GM23248 (cell line): ENCODE measurements at regions not wholly inside any gene's neighbourhood (a gene's known extent, or its start where the extent isn't known, plus 50 kb on each side); places are given as distances from the start of the nearest gene placed in this dataset.

Source experiments
- DNase-seq: peaks from one replicate; pipeline ENCODE4 v3.0.0-alpha.2; 2015
- H2AFZ ChIP-seq: fragments of 200-600 bp; sonication (generic); 2 replicates; pipeline ENCODE4 v1.6.1; 2016; ENCODE audit warnings: antibody characterized with exemption
- H3F3A ChIP-seq: fragments of 200-600 bp; sonication (generic); 2 replicates; pipeline ENCODE4 v1.6.1; 2016; ENCODE audit warnings: mild to moderate bottlenecking, antibody characterized with exemption, mixed run types; ENCODE audit not compliant: insufficient read depth
- H3K27ac ChIP-seq: fragments of 200-600 bp; sonication (generic); 2 replicates; pipeline ENCODE4 v1.5.1; 2016; ENCODE audit warnings: mild to moderate bottlenecking
- H3K27me3 ChIP-seq: fragments of 200-600 bp; sonication (generic); replicated peaks from 2 replicates; pipeline ENCODE4 v1.6.1; 2016; ENCODE audit warnings: mild to moderate bottlenecking; ENCODE audit not compliant: insufficient read depth
- H3K36me3 ChIP-seq: fragments of 200-600 bp; sonication (generic); 2 replicates; pipeline ENCODE4 v1.6.1; 2016; ENCODE audit warnings: low read depth, mild to moderate bottlenecking
- H3K4me1 ChIP-seq: fragments of 200-600 bp; sonication (generic); 2 replicates; pipeline ENCODE4 v1.6.1; 2016; ENCODE audit warnings: mild to moderate bottlenecking; ENCODE audit not compliant: insufficient read depth
- H3K4me2 ChIP-seq: fragments of 200-600 bp; sonication (generic); one replicate; pipeline ENCODE4 v1.6.1; 2016; ENCODE audit warnings: mild to moderate bottlenecking; ENCODE audit not compliant: unreplicated experiment
- H3K4me3 ChIP-seq: fragments of 200-600 bp; sonication (generic); 2 replicates; pipeline ENCODE4 v1.5.1; 2016; ENCODE audit warnings: mild to moderate bottlenecking
- H3K79me2 ChIP-seq: fragments of 200-600 bp; sonication (generic); 2 replicates; pipeline ENCODE4 v1.6.1; 2016; ENCODE audit warnings: mild to moderate bottlenecking; ENCODE audit not compliant: insufficient read depth
- H3K9ac ChIP-seq: fragments of 200-600 bp; sonication (generic); 2 replicates; pipeline ENCODE4 v1.6.1; 2016; ENCODE audit warnings: mild to moderate bottlenecking
- H3K9me2 ChIP-seq: fragments of 200-600 bp; sonication (generic); 2 replicates; pipeline ENCODE4 v1.6.1; 2016; ENCODE audit warnings: mixed run types, mild to moderate bottlenecking, moderate library complexity; ENCODE audit not compliant: insufficient read depth
- H3K9me3 ChIP-seq: fragments of 200-600 bp; sonication (generic); one replicate; pipeline ENCODE4 v1.6.1; 2017; ENCODE audit warnings: low read depth
- H4K20me1 ChIP-seq: fragments of 200-600 bp; sonication (generic); 2 replicates; pipeline ENCODE4 v1.6.0; 2016; ENCODE audit not compliant: insufficient read depth
- EZH2 ChIP-seq: fragments of 200-600 bp; sonication (generic); IDR thresholded peaks from 2 replicates; pipeline ENCODE4 v1.6.1; 2018; ENCODE audit warnings: antibody characterized with exemption, mild to moderate bottlenecking; ENCODE audit not compliant: insufficient read depth, poor library complexity, severe bottlenecking
- EZH2phosphoT487 ChIP-seq: fragments of 200-600 bp; sonication (generic); IDR thresholded peaks from 2 replicates; pipeline ENCODE4 v1.6.1; 2018; ENCODE audit warnings: antibody characterized with exemption, moderate library complexity, mild to moderate bottlenecking, low read depth; ENCODE audit not compliant: insufficient read depth
- WGBS, 2 experiments: methylation state at CpG; one replicate each; pipeline ENCODE4 v1.1.6; 2015 to 2017; ENCODE audit warnings: low lambda C conversion rate in 2 of 2, low coverage in 1 of 2; ENCODE audit errors: missing lambda C conversion rate in 2 of 2; 5-methylcytosine and 5-hydroxymethylcytosine counted together
- in situ Hi-C: fragments of 300-500 bp; cut with MboI; formaldehyde crosslinking; loops from 2 replicates; pipeline ENCODE4 v1.15.0; 2020

DNA sequence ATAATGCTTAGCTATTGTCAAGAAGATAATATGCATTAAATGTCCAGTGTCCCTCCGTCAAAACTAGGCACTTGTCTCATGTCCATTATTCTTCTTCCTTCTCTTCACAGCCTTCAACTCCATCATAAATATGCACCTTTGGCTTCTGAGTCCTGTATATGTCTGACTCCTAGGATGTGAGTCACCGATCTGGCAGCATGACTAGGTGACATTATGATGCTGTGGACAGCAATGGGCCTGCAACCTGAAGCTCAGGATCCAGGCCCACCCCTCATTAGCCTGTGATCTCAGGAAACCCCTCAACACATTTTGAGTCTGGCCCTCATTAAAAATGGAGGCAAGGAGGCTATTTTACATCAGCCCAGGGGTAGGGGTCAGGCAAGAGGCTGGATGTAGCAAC lies 362.5 kb upstream of the ZMIZ1 start:
- H3K9ac ChIP-seq, result no peak overlapping the region
- H2AFZ ChIP-seq, result no peak overlapping the region
- in situ Hi-C loops, result no loop called here
- H3K4me1 ChIP-seq, result peaks cover 13% of the 10 kb centered on the region
- peak; percentile 71 for DNase-seq
- H3K9me2 ChIP-seq, result no peaks in the 10 kb centered on the region
- H3K4me2 ChIP-seq, result no peak overlapping the region
- no peak overlapping the region for H3K4me3 ChIP-seq
- H3K27me3 ChIP-seq, result no peaks in the 10 kb centered on the region
- no peaks in the 10 kb centered on the region for H3K36me3 ChIP-seq
- no peaks in the 10 kb centered on the region for H3K9me3 ChIP-seq
- no peak overlapping the region for H3K27ac ChIP-seq
- H3K79me2 ChIP-seq, result no peaks in the 10 kb centered on the region
- TF ChIP-seq EZH2 (no peak), EZH2phosphoT487 (no peak)
- WGBS, 2 experiments, result 50 to 56% methylated on average over 2 of the region's 2 CpGs
- peaks cover 10% of the 10 kb centered on the region; the same call in 1 of the 2 replicates for H3F3A ChIP-seq
- no peaks in the 10 kb centered on the region for H4K20me1 ChIP-seq

DNA sequence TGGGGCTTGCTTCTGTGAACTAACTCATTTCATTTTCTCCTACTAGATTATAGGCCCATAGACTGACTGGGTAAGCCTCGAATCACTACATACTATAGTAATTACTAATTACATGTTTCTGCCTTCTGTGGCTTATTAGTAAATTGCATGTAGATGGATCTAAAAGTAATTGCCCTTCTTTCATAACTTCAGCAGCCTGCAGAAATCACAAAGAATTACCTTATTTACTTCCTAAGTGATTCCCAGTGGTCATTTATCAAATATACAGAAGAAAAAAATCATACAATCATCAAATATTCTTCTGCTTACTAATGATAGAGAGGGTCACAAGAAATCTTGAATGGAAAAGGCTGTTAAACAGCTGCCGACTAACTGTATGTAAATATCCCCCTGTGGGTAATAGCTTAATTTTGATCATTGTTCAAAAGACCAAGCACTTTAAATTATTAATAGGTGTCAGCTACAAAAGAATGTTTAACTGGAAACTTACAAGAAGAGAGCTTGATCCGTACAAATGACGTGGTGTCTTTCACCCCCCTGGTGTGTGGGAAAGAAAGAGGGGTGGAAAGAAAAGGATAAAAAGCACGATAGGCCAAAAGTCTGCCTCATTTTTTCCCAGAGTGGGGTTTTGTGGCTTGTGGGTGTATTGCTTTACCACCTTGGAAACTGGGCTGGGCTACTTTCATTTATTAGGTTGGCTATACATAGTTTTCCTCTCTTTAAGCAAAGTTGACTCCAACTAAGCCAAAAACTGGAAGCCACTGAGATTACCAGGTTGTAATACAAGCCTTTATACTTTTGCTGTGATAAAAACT lies 361.8 kb upstream of the ZMIZ1 start:
- Histone ChIP-seq H3K9ac (no peak overlapping the region), H2AFZ (no peak overlapping the region), H3K4me2 (no peak overlapping the region), H4K20me1 (no peaks in the 10 kb centered on the region), H3F3A (peaks cover 10% of the 10 kb centered on the region; the same call in 1 of the 2 replicates), H3K79me2 (no peaks in the 10 kb centered on the region), H3K27ac (no peak overlapping the region), H3K4me3 (no peak overlapping the region), H3K36me3 (no peaks in the 10 kb centered on the region), H3K27me3 (no peaks in the 10 kb centered on the region), H3K9me2 (no peaks in the 10 kb centered on the region), H3K9me3 (no peaks in the 10 kb centered on the region), H3K4me1 (peaks cover 12% of the 10 kb centered on the region)
- in situ Hi-C loops, result no loop called here
- TF ChIP-seq EZH2phosphoT487 (no peak), EZH2 (no peak)
- peak; percentile 39 for DNase-seq
- WGBS, 2 experiments, result 71% methylated on average over 5 of the region's 5 CpGs

DNA sequence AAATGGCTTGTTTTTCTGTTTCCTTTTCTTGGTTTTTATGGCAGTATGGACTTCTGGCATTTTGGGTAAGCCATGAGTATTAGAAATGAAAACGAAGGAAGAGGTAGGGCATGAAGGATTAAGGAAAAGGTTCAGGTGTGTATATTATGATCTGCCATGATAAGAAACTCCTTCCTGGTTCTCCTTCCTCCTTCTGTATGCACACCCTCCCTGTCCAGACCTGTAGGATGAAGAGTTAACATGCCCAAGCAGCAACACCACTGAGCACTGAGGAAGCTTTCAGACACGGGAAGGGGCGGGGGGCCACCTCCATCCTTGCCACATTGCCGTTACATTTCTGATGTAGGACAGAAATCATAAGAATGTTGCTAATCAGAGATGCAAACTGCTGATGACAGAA lies 361.0 kb upstream of the ZMIZ1 start:
- WGBS, 2 experiments, result 77 to 83% methylated on average over 4 of the region's 4 CpGs
- Histone ChIP-seq H4K20me1 (no peaks in the 10 kb centered on the region), H3K79me2 (no peaks in the 10 kb centered on the region), H3K9me3 (no peaks in the 10 kb centered on the region), H2AFZ (no peak overlapping the region), H3K9me2 (no peaks in the 10 kb centered on the region), H3K36me3 (no peaks in the 10 kb centered on the region), H3K9ac (no peak overlapping the region), H3K4me1 (peaks cover 12% of the 10 kb centered on the region), H3K4me2 (no peak overlapping the region), H3K27ac (no peak overlapping the region), H3F3A (peaks cover 10% of the 10 kb centered on the region; the same call in 1 of the 2 replicates), H3K27me3 (no peaks in the 10 kb centered on the region), H3K4me3 (no peak overlapping the region)
- in situ Hi-C loops, result no loop called here
- TF ChIP-seq EZH2, result no peak
- no peak for TF ChIP-seq EZH2phosphoT487
- DNase-seq, result no peak

DNA sequence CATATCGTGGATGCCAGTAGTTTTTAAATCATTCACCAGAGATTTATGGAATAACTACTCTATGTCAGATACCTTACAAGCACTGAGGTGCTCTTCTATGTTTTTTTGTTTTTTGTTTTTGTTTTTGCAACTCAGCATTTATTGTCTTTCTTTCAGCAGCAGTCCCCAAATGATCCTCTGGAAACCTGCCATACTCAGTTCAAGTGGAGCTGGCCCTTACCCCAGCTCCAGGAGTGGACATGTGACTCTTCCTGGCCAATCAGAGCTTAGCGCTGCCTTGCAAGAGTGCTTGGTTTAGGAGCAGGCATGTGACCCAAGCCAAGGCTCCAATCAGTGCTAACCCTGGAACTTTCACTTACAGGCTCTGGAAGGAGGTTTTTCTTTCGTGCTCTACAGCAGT lies 356.6 kb upstream of the ZMIZ1 start:
- Histone ChIP-seq H4K20me1 (no peaks in the 10 kb centered on the region), H2AFZ (no peak overlapping the region), H3K36me3 (no peaks in the 10 kb centered on the region), H3F3A (peaks cover 12% of the 10 kb centered on the region), H3K9me3 (no peaks in the 10 kb centered on the region), H3K4me3 (no peak overlapping the region), H3K9ac (no peak overlapping the region), H3K27ac (no peak overlapping the region), H3K4me2 (no peak overlapping the region), H3K9me2 (no peaks in the 10 kb centered on the region), H3K79me2 (no peaks in the 10 kb centered on the region), H3K27me3 (no peaks in the 10 kb centered on the region), H3K4me1 (peaks cover 7% of the 10 kb centered on the region)
- no peak for TF ChIP-seq EZH2
- no peak for TF ChIP-seq EZH2phosphoT487
- WGBS, 2 experiments, result 77 to 79% methylated on average over 3 of the region's 3 CpGs
- no peak for DNase-seq
- in situ Hi-C loops, result no loop called here

DNA sequence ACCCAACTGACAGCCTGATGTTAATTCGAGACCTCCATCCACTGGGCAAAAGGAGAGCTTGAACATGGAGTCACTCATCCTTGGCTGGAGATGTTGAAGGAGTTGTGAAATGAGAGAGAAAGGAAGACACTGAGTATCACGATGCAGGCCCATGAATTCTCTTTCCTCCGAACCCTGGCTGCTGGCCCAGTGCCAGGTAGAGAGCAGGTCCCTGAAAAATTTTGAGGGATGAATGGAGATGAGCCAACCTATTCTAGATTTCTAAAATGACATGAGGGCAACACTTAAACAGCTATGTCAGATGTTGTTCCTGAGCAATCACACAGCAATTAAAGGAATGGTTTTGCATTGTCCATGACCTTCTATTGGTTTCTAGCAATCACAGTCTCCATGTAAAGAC lies 355.1 kb upstream of the ZMIZ1 start:
- Histone ChIP-seq H3K27ac (no peak overlapping the region), H3K79me2 (no peaks in the 10 kb centered on the region), H3K4me2 (no peak overlapping the region), H3F3A (peaks cover 17% of the 10 kb centered on the region), H3K36me3 (no peaks in the 10 kb centered on the region), H3K9me3 (no peaks in the 10 kb centered on the region), H2AFZ (no peak overlapping the region), H4K20me1 (no peaks in the 10 kb centered on the region), H3K4me3 (no peak overlapping the region), H3K9ac (no peak overlapping the region), H3K4me1 (peaks cover 22% of the 10 kb centered on the region), H3K27me3 (no peaks in the 10 kb centered on the region), H3K9me2 (no peaks in the 10 kb centered on the region)
- WGBS, 2 experiments, result 68% methylated on average over 3 of the region's 3 CpGs
- no peak for TF ChIP-seq EZH2phosphoT487
- no peak for TF ChIP-seq EZH2
- in situ Hi-C loops, result no loop called here
- DNase-seq, result no peak
